Superior temporal gyrus (tissue), 1 donor: ENCODE measurements at regions not wholly inside any gene's neighbourhood (a gene's known extent, or its start where the extent isn't known, plus 50 kb on each side); places are given as distances from the start of the nearest gene placed in this dataset.
A peak's percentile ranks its signal among the peaks of the same experiment; 100 is the strongest.

Experiments used
- DNase-seq: peaks from one replicate; pipeline ENCODE4 v3.0.0-alpha.2; 2016; ENCODE audit errors: extremely low spot score

DNA sequence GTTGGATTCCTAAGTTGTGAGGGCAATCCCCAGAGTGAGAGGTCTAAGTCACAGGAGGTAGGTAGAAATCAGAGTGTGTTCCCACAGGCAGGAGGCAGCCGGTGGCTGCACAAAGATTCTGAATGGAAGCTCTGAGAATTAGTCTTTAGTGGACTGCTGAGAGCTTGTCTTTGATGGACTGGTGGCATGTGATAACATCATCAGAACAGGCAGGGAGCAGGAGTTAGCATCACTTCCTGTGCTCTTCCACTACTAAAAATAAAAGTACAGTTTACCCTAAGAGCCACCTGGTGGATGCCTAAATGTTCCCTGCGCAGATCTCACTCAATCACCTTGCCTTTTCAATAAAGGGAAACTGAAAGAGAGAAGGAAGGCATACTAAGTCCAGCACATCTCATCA lies 294.6 kb upstream of the POU3F2 start:
- peak; percentile 29 for DNase-seq

DNA sequence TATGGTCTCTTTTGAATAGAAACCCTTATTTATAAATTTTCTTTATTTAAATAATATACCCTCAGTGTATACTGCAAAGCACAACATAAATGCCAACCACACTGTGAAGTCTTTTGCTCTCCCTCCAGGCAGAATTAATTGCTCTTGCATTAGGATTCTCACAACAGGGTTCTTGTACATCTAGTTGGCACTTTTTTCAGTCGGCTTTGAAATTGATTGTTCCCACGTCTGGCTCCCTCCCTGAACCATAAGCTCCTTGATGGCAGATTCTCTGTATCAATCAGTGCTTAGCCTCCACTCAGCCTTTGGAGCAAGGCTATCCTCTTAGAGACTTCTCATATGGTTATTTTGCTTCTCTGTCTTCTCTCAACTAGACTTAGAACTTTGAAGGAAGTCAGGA lies 288.0 kb upstream of the POU3F2 start:
- no peak for DNase-seq

DNA sequence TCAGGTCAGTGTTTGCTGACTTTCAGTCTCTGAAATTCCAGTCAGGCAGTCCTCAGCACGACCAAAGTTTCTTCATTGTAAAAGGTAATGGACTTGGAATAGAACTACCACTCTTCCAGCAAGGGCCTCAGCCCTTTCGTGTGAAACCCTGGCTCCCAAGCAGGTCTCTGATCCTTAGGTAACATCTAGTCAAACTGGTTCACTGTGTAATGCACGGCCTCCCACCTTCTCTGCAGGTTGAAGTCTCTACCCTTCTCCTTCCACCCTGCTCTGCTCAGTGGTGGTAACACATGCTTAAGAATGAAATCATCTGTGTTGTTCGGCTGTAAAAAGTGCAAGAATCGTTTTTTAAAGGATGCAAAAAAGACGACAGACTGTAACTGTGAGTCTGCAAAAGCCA lies 287.2 kb upstream of the POU3F2 start:
- DNase-seq: no peak

DNA sequence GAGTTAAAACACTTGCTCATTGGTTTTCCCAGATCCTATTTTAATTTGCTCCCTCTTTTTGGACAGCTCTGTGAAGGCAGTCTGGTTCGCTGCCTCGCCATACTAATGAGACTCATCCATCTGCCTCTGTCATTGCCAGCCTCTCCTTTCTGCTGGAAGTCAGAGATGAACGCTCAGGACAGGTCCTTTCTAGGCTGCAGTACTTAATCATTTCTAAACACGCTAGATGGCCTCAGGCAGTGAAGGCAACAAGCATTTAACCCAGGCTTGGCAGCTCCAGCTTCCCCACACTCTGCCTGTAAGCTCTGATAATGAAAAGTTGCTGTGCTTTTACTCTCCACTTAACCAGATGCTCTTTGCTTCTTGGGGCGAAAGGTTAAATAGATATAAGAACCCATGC lies 286.7 kb upstream of the POU3F2 start:
- peak; percentile 37 for DNase-seq

- DNase-seq: no peak
Measured at GRCh38 chr6:98548301-98548700, 286.1 kb upstream of the POU3F2 start.

DNA sequence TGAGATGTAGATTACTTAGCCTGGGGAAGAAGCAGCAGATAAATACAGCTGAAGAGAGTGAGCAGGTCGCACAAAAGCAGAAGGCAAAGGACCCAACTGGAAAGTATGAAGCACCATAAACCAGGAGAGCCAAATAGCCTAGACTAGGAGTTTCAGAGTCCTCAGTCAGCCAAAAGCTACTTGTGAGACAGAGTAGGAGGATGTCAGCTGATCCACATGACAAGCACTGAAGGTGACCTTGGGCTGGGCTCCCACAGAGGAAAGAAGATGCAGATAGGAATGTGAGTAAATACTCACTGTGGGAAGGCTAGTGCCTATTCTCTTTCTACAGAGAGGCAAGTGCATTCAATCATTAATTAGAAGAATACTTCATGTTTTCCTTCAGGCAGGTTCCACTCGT lies 274.0 kb upstream of the POU3F2 start:
- DNase-seq: no peak

DNA sequence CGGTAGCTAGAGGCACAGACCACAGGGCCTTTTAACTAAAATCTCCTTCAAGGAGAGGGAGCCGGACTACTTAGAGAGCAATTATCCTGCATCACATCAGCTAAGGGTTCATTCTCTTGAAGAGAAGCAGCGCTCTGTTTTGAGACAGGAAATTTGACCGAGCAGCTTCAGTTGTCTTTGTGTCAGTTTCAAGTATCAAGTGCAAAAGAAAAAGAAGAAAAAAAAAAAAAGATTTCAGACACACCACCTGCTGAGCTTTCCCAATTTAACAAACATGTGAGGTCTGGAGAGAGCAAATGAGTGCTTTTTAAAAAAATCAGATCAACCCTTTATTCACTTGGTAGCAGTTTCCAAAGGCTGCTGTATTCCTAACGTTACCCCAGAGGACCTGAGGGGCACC lies 273.5 kb upstream of the POU3F2 start:
- DNase-seq: no peak

DNA sequence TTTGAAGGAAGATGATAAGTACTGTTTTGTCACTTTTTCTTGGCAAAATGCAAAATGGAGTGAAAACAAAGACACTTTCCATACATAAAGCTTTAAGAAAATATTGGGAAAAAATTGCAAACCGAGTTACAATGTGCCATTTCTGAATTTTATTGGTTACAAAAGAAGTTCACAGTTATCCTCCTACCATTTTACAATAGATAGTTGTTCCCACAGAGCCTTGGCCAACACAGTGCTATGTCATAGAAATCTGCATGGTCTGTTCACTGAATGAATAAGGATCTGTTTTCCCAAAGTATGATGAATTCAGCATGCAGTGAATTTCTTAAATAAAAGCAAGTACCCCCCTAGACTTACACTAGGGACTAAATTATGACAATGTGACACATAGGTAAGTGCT lies 268.2 kb upstream of the POU3F2 start:
- peak; percentile 90 for DNase-seq

DNA sequence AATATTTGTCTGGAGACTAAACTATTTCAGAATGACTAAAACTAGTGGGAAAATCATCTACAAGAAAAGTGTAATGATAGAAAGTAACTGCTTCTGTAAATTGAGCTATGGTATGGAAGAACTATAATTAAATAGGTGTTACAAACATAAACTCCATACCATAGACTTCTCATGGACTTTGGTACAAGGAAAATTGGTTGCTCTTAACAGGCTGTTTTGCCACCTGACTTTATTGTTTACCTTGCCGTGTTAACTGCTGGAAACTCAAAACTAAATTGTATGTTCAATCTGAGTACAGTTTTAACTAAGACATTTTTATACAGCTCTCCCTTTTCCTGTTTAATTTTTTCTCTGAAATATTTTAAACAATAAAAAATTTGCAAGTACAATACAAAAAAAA lies 261.8 kb upstream of the POU3F2 start:
- no peak for DNase-seq

- peak; percentile 92 for DNase-seq
Measured at GRCh38 chr6:98574984-98575383, 259.4 kb upstream of the POU3F2 start.

DNA sequence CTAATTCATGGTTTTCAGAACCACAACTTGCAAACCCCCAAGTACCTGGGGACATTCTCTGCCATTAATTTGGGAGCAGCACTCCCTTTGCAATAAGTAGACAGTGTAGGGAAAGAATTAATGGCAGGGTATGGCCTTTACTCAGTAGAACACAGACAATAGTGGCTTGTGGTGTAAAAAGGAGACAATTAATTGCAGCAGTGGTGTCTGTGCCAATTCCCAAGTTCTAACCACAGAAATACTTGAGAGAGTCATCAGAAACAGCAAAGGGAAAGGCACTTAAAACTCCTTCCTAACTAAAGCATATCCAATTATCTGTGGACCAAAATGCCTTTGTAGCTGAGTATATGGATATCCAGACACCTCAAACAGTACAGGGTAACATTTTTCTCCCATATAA lies 257.6 kb upstream of the POU3F2 start:
- DNase-seq: peak; percentile 31

DNA sequence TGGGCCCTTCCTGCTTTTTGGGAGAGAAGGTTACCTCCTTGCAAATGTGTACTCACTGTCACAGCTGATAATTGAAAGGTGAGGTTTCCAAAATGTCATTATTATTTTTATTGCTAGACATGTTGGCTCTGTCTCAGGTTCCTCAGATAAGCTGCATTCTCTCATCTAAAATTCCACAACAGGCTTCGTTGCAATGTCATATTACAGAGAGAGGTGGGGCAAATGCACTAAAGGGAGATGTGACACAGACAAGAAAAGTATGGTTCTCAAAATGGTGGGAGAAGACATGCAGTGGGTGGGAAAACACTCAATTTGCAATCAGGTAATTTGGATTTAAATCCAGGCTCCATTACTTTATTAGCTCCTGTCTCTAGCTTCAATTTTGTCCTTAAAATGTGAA lies 256.4 kb upstream of the POU3F2 start:
- peak; percentile 32 for DNase-seq

DNA sequence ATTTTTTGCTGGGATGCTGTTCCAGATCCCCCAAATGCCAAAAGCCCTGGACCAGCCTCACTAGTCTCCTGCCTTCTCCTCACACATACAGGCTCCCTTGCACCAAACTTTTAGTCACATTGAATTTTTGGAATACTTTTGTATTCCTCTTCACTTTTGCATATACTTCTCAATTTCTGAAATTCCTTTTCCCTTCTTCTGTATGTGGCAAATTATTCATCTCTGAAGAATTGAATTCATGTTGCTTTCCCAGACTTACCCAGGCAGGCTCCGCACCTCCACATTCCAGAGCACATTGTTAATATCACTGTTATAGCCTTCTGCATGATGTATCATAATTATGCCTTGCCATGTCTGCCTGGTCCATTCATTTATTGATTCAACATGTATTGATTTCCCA lies 255.3 kb upstream of the POU3F2 start:
- no peak for DNase-seq

DNA sequence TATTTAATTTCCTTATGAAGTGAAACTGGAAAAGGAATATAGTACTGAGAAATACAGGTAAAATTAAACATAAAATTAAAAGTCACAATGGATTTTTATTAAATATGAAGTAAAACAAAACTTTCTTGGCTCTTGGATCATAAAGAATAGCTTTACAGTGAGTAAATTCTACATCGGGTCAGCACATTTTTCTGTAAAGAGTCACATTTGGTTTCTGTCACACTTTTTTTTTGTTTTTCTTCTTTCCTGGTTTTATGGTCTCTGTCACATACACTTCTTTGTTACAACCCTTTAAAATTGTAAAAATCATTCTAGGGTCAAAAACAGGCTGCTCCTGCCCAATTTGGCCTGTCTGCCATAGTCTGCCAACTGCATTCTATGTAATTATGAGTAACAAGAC lies 254.4 kb upstream of the POU3F2 start:
- no peak for DNase-seq

GRCh38 chr6:98581705-98582104 lies 252.7 kb upstream of the POU3F2 start:
- no peak for DNase-seq

- DNase-seq: no peak
Measured at GRCh38 chr6:98583506-98583905, 250.9 kb upstream of the POU3F2 start.

GRCh38 chr6:98586163-98586562 lies 248.2 kb upstream of the POU3F2 start:
- DNase-seq: no peak

- DNase-seq: no peak
Measured at GRCh38 chr6:98587555-98587954, 246.8 kb upstream of the POU3F2 start.

DNA sequence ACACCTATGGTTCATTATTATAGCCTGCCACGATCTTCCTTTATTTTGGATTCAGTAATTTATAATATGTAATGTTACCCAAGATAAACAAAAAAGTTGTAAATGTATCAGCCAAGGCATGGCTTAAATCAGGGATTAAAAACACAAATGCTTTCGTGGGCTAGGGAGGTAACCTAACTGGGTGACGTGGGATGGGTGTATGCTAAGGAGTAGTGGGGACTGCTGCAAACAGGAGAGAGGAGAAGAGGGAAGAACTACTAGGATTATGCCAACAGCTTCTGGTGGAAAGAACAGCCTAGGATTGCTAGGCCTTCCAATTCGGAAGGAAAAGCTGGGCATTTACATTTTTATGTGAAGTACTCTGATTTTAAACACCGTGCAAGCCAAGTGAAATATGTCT lies 244.8 kb upstream of the POU3F2 start:
- DNase-seq: no peak

DNA sequence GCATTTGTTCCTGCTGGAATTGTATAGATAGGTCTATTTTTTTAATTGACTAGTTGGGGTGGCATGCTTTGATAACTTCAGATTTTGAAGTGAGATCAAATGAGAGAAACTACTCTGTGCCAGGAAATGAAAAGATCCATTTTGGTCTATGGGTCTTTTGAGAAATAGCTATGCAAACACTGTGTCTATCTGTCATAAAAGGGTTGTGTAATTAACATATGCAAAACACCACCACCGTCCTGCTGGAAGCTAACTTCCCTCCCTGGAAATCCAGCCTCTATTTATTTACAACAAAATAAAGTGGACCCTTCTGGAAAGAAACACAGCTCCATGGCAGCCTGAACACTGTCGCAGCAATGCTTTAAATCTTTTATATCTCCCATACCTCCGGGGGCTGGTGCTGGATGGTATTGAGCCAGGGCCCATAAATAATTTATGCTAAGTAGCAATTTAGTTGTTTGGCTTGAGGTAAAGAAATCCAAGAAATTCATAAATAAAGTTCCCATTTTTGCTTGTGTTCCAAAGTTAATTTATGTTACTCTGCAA lies 244.2 kb upstream of the POU3F2 start:
- no peak for DNase-seq

GRCh38 chr6:98590997-98591396 lies 243.4 kb upstream of the POU3F2 start:
- DNase-seq: no peak

DNA sequence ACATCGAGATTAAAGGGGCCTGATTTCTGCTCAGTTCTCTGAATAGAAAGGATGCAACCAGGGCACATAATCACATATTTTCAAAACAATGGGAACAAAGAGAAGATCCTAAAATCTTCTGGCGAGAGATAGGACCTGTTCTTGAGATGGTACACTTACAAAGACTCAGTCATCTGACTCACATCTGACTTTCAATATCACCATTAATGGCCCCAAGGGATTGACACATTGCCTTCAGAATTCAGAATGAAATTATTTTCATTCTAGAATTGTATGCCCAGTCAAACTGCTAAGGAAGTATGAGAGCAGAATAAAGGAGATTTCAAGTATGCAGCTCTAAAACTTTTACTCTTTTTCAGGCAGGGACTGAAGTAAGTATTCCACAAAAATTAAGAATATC lies 240.7 kb upstream of the POU3F2 start:
- DNase-seq: no peak

GRCh38 chr6:98601716-98602115 lies 232.7 kb upstream of the POU3F2 start:
- DNase-seq: no peak

DNA sequence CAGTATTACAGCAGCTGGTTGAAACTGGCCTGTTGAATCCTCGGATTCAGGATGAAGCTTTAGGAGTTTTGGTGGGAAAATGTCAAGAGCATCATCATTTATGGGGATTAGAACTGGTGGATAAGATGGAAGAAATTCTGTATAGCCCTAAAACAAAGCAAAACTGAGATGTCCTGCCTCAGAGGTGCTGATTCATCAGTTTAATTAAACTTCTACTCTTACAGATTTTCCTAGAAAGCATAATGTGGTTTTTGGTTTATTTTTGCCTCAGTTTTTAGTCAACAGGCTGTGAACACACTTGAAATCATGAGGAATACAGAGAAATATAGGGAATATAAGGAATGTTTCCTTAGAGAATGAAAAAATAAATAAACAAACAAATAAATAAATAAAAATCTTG lies 228.7 kb upstream of the POU3F2 start:
- DNase-seq: no peak
